ENCODE measurements at regions not wholly inside any gene's neighbourhood (a gene's known extent, or its start where the extent isn't known, plus 50 kb on each side); places are given as distances from the start of the nearest gene placed in this dataset.

DNA sequence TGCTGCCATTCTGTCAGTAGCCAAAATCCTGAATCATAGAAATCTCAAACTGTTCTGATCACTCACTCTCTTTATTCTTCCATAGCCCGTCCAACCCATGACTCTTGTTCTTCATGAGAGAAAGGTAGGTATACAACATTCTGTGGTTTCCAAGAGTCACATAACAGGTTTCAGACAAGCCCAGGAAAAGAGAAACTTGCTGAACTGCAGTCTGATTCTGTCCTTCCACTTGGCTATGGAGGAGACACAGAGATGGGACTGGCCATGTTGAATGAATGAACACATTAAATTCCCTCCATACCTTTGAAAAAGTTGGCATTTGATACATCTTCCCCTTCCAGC, 880.2 kb upstream of the CELF4 start:
- H2AFZ ChIP-seq (ENCODE audit: low read length): no peak overlapping the region
- H3K9me2 ChIP-seq (replicated peaks; ENCODE audit: insufficient read depth, low read length): no peaks in the 10 kb centered on the region
- H4K20me1 ChIP-seq (ENCODE audit: insufficient read depth, low read depth, low read length): no peaks in the 10 kb centered on the region
- H3K36me3 ChIP-seq (ENCODE audit: insufficient read depth, low read length): no peaks in the 10 kb centered on the region
- no peak overlapping the region for H3K9ac ChIP-seq (ENCODE audit: low read length)
- no peak overlapping the region for H3K4me2 ChIP-seq (ENCODE audit: low read depth, low read length, poor library complexity, severe bottlenecking)
- peaks cover 28% of the 10 kb centered on the region for H3K9me3 ChIP-seq (ENCODE audit: low read length)
- no peak overlapping the region for H3K27ac ChIP-seq (ENCODE audit: low read length)
- no peaks in the 10 kb centered on the region for H3K79me2 ChIP-seq (ENCODE audit: low read length)
- no peaks in the 10 kb centered on the region for H3K4me1 ChIP-seq (ENCODE audit: low read length)
- H3K27me3 ChIP-seq (ENCODE audit: low read length): no peaks in the 10 kb centered on the region
- no peak overlapping the region for H3K4me3 ChIP-seq (ENCODE audit: low read length)
- DNase-seq: no peak

DNA sequence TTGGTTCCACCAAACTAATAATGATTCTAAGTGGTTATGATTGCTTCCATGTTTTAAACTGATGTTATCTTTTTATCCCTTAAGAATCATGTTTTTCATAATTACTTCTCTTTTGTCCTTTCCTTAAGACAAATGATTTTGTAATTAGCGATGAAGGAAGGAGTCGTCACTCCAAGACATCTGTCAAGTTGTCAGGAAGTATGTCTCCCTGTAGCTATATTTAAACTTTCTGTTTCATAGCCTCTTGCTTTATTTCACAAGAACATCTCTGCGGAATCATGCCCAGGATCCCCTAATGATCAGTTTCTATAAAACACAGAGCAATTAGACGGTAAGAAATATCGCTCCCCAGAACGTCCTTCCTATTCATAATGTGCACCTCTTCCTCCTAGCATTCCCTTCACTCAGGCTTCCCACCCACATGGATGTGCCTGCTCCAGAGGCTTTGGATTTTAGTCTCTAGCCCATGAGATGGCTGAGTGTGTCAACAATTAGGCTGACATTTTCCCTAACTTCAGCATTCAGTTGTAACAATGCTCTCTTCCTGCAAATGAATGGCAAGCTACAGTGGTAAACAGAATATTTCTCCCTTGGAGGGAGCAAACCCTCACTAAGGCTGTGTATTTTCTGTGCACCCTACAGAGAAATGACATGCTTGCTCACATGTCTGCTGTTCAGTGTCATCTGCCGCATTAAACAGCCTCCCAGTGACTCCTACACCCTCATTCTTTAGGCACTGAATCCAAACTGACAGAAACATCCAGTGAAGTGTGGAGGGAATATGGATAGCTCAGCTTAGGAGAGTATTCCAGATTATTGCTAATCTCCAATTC, 879.6 kb upstream of the CELF4 start:
- DNase-seq: no peak
- Histone ChIP-seq H3K36me3 (ENCODE audit: insufficient read depth, low read length) (no peaks in the 10 kb centered on the region), H3K4me1 (ENCODE audit: low read length) (no peaks in the 10 kb centered on the region), H4K20me1 (ENCODE audit: insufficient read depth, low read depth, low read length) (no peaks in the 10 kb centered on the region), H3K27me3 (ENCODE audit: low read length) (no peaks in the 10 kb centered on the region), H3K4me3 (ENCODE audit: low read length) (no peak overlapping the region), H3K4me2 (ENCODE audit: low read depth, low read length, poor library complexity, severe bottlenecking) (no peak overlapping the region), H3K27ac (ENCODE audit: low read length) (no peak overlapping the region), H3K79me2 (ENCODE audit: low read length) (no peaks in the 10 kb centered on the region), H3K9me3 (ENCODE audit: low read length) (peaks cover 33% of the 10 kb centered on the region), H2AFZ (ENCODE audit: low read length) (no peak overlapping the region), H3K9ac (ENCODE audit: low read length) (no peak overlapping the region), H3K9me2 (replicated peaks; ENCODE audit: insufficient read depth, low read length) (no peaks in the 10 kb centered on the region)

DNA sequence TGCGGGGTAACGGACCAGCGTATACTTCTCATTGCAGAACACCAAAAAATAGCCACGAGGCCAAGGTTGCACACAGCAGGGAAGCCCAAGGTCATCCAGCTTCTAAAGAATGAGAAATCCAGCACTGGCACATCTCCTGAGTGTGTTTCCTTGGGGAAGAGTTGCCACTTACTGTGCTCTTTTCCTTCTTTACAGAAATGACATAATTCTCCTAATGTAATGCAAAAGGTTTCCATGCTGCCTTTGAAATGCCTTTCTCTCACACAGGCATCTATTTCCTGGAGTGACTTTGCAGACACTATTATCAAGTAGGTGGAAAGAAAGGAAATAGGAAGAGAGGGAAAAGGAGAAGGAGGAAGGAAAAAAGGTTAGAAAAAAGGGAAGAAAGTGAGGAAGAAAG, 862.1 kb upstream of the CELF4 start:
- H3K27me3 ChIP-seq (ENCODE audit: low read length): no peaks in the 10 kb centered on the region
- no peak for DNase-seq
- H3K4me1 ChIP-seq (ENCODE audit: low read length): no peaks in the 10 kb centered on the region
- H3K36me3 ChIP-seq (ENCODE audit: insufficient read depth, low read length): no peaks in the 10 kb centered on the region
- peaks cover 7% of the 10 kb centered on the region for H3K9me3 ChIP-seq (ENCODE audit: low read length)
- H2AFZ ChIP-seq (ENCODE audit: low read length): no peak overlapping the region
- no peaks in the 10 kb centered on the region for H4K20me1 ChIP-seq (ENCODE audit: insufficient read depth, low read depth, low read length)
- H3K79me2 ChIP-seq (ENCODE audit: low read length): no peaks in the 10 kb centered on the region
- H3K4me2 ChIP-seq (ENCODE audit: low read depth, low read length, poor library complexity, severe bottlenecking): no peak overlapping the region
- no peak overlapping the region for H3K27ac ChIP-seq (ENCODE audit: low read length)
- H3K9ac ChIP-seq (ENCODE audit: low read length): no peak overlapping the region
- H3K9me2 ChIP-seq (replicated peaks; ENCODE audit: insufficient read depth, low read length): no peaks in the 10 kb centered on the region
- no peak overlapping the region for H3K4me3 ChIP-seq (ENCODE audit: low read length)

DNA sequence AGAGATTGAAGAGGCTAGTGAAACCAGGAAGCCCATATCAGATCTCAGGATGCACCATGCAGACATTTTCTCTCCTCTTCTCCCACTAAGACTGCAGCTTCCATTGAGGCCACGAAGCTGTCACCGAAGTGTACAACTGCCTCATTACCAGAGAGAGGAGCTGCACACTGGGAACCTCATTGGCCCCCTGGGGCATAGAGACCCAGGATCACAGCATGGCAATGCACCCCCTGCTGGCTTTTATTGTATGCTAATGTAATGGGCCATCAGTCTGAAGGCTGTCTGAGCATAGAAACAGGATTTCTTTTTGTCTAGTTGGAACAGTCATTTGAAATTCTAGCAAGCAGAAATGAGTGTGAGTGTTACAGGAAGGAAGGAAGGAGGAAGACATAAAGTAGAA, 861.6 kb upstream of the CELF4 start:
- H3K27ac ChIP-seq (ENCODE audit: low read length): no peak overlapping the region
- no peaks in the 10 kb centered on the region for H3K27me3 ChIP-seq (ENCODE audit: low read length)
- H3K79me2 ChIP-seq (ENCODE audit: low read length): no peaks in the 10 kb centered on the region
- DNase-seq: no peak
- H3K9ac ChIP-seq (ENCODE audit: low read length): no peak overlapping the region
- H3K4me3 ChIP-seq (ENCODE audit: low read length): no peak overlapping the region
- H2AFZ ChIP-seq (ENCODE audit: low read length): no peak overlapping the region
- H3K4me1 ChIP-seq (ENCODE audit: low read length): no peaks in the 10 kb centered on the region
- H3K36me3 ChIP-seq (ENCODE audit: insufficient read depth, low read length): no peaks in the 10 kb centered on the region
- H4K20me1 ChIP-seq (ENCODE audit: insufficient read depth, low read depth, low read length): no peaks in the 10 kb centered on the region
- no peaks in the 10 kb centered on the region for H3K9me2 ChIP-seq (replicated peaks; ENCODE audit: insufficient read depth, low read length)
- H3K4me2 ChIP-seq (ENCODE audit: low read depth, low read length, poor library complexity, severe bottlenecking): no peak overlapping the region
- peaks cover 7% of the 10 kb centered on the region for H3K9me3 ChIP-seq (ENCODE audit: low read length)

DNA sequence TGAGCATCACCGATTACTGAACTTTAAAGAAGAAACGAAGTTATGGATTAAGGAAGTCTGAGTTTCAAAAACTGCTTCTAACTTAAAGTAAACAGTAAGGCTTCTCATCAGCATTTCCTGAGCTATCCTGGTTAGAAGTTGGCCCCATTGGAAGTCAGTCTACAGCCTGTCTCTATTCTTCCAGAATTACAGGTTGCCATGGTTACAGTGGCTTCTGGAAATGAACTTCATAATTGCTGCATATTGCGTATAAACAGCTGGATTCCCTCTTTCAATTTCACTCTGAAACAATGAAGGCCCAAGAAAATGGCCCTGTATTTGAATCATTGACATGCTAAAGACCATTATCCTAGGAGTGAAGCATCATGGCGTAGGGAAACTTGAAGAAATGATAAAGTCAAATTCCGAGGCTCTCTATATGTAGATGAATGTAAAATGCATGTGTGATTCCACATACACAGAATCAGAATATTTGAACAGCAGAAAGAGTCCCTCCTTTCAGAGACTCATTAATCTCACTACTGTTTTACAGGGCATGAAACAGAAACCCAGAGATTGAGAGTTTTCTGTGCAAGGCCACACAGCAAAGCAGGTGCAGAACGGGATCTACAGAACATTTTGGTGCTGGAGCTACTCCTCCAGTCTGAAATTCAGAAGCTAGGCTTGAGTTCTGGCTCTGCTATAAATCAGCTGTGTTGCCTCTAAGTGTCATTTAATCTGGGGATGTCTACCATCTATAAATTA, 856.4 kb upstream of the CELF4 start:
- Histone ChIP-seq H3K9me3 (ENCODE audit: low read length) (peaks cover 2% of the 10 kb centered on the region), H3K27ac (ENCODE audit: low read length) (no peak overlapping the region), H3K79me2 (ENCODE audit: low read length) (no peaks in the 10 kb centered on the region), H2AFZ (ENCODE audit: low read length) (no peak overlapping the region), H3K36me3 (ENCODE audit: insufficient read depth, low read length) (no peaks in the 10 kb centered on the region), H4K20me1 (ENCODE audit: insufficient read depth, low read depth, low read length) (no peaks in the 10 kb centered on the region), H3K4me3 (ENCODE audit: low read length) (no peak overlapping the region), H3K4me2 (ENCODE audit: low read depth, low read length, poor library complexity, severe bottlenecking) (no peak overlapping the region), H3K4me1 (ENCODE audit: low read length) (no peaks in the 10 kb centered on the region), H3K27me3 (ENCODE audit: low read length) (no peaks in the 10 kb centered on the region), H3K9me2 (replicated peaks; ENCODE audit: insufficient read depth, low read length) (no peaks in the 10 kb centered on the region), H3K9ac (ENCODE audit: low read length) (no peak overlapping the region)
- DNase-seq: no peak

DNA sequence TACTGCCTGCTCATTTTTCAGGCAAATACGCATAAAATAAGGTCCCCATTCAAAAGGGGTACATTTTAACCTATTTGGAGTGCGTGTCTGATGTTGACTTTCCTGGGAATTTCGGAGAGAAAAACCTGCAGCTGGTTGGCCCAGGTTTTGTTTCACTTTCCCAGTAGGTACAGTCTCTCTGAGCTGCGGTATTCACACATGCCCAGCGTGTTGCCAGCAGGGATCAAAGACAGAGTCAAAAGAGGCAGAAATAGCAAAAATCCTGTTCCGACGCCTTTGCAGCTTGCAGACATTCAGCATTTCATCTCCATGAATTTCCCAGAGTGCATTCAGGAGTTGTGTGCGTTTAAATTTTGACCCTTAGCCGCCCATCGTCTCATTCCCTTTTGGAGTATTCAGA, 855.4 kb upstream of the CELF4 start:
- Histone ChIP-seq H3K27me3 (ENCODE audit: low read length) (no peaks in the 10 kb centered on the region), H2AFZ (ENCODE audit: low read length) (no peak overlapping the region), H3K9me2 (replicated peaks; ENCODE audit: insufficient read depth, low read length) (no peaks in the 10 kb centered on the region), H3K27ac (ENCODE audit: low read length) (no peak overlapping the region), H3K4me2 (ENCODE audit: low read depth, low read length, poor library complexity, severe bottlenecking) (no peak overlapping the region), H3K9me3 (ENCODE audit: low read length) (peaks cover 4% of the 10 kb centered on the region), H3K79me2 (ENCODE audit: low read length) (no peaks in the 10 kb centered on the region), H3K36me3 (ENCODE audit: insufficient read depth, low read length) (no peaks in the 10 kb centered on the region), H3K4me3 (ENCODE audit: low read length) (no peak overlapping the region), H3K4me1 (ENCODE audit: low read length) (no peaks in the 10 kb centered on the region), H4K20me1 (ENCODE audit: insufficient read depth, low read depth, low read length) (no peaks in the 10 kb centered on the region), H3K9ac (ENCODE audit: low read length) (no peak overlapping the region)
- no peak for DNase-seq

DNA sequence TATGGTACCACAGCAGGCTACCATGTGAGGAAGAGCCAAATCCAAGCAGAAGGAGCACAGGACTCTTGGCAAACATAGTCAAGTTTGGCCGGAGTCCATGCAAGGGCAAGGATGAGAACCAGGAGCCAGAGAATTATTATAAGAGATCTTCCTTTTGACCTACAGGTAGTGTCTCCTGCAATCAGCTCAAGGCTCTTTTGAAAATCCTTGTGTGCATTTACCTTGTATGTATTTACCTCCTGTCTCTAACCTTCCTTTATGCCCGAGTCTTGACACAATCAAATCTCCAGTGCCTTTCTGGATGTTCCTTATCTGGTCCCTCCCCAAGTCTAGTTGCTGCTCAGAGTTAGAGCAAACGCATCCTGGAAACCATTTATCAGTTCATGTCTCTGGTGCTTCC, 855.0 kb upstream of the CELF4 start:
- no peak overlapping the region for H3K9ac ChIP-seq (ENCODE audit: low read length)
- H2AFZ ChIP-seq (ENCODE audit: low read length): no peak overlapping the region
- H3K4me1 ChIP-seq (ENCODE audit: low read length): no peaks in the 10 kb centered on the region
- H3K79me2 ChIP-seq (ENCODE audit: low read length): no peaks in the 10 kb centered on the region
- DNase-seq: no peak
- H3K36me3 ChIP-seq (ENCODE audit: insufficient read depth, low read length): no peaks in the 10 kb centered on the region
- H3K4me3 ChIP-seq (ENCODE audit: low read length): no peak overlapping the region
- peaks cover 8% of the 10 kb centered on the region for H3K9me3 ChIP-seq (ENCODE audit: low read length)
- no peaks in the 10 kb centered on the region for H3K9me2 ChIP-seq (replicated peaks; ENCODE audit: insufficient read depth, low read length)
- H3K4me2 ChIP-seq (ENCODE audit: low read depth, low read length, poor library complexity, severe bottlenecking): no peak overlapping the region
- no peak overlapping the region for H3K27ac ChIP-seq (ENCODE audit: low read length)
- no peaks in the 10 kb centered on the region for H4K20me1 ChIP-seq (ENCODE audit: insufficient read depth, low read depth, low read length)
- H3K27me3 ChIP-seq (ENCODE audit: low read length): no peaks in the 10 kb centered on the region

DNA sequence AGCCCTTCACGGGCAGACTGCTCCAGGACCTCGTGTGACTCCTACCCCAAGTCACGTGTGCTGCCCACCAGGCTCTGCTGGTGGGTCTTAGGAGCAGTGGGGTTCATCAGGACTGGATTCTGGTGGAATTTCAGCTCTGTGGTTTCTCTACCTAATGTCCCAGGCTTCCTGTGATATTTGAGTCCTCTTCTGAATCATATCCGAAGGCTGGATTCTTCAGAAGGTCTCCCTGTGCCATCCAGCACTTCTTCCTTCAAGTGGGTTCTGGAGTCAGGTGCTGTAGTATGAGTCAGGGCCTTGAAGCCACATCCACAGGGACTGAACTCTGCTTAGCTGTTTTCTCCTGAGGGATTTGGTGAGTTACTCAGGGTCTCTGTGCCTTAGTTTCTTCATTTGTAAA, 850.2 kb upstream of the CELF4 start:
- H3K27ac ChIP-seq (ENCODE audit: low read length): no peak overlapping the region
- H3K9me3 ChIP-seq (ENCODE audit: low read length): peaks cover 12% of the 10 kb centered on the region
- no peaks in the 10 kb centered on the region for H3K36me3 ChIP-seq (ENCODE audit: insufficient read depth, low read length)
- H3K4me1 ChIP-seq (ENCODE audit: low read length): no peaks in the 10 kb centered on the region
- H3K27me3 ChIP-seq (ENCODE audit: low read length): no peaks in the 10 kb centered on the region
- no peaks in the 10 kb centered on the region for H4K20me1 ChIP-seq (ENCODE audit: insufficient read depth, low read depth, low read length)
- no peaks in the 10 kb centered on the region for H3K79me2 ChIP-seq (ENCODE audit: low read length)
- no peak overlapping the region for H3K4me3 ChIP-seq (ENCODE audit: low read length)
- DNase-seq: no peak
- no peak overlapping the region for H2AFZ ChIP-seq (ENCODE audit: low read length)
- H3K9ac ChIP-seq (ENCODE audit: low read length): no peak overlapping the region
- H3K9me2 ChIP-seq (replicated peaks; ENCODE audit: insufficient read depth, low read length): no peaks in the 10 kb centered on the region
- H3K4me2 ChIP-seq (ENCODE audit: low read depth, low read length, poor library complexity, severe bottlenecking): no peak overlapping the region

Measured in Karpas-422 (cell line).